Pulmonary artery endothelial cell (primary cell): ENCODE measurements at regions not wholly inside any gene's neighbourhood (a gene's known extent, or its start where the extent isn't known, plus 50 kb on each side); places are given as distances from the start of the nearest gene placed in this dataset.

ENCODE experiments used
- DNase-seq: peaks from one replicate; pipeline ENCODE4 v3.0.0-alpha.2; 2011; ENCODE audit warnings: low read depth, low spot score

- DNase-seq, result no peak
Measured at GRCh38 chr6:163820171-163820570, 405.7 kb downstream of the QKI start.

- no peak for DNase-seq
Measured at GRCh38 chr6:163818719-163819118, 404.2 kb downstream of the QKI start.

- no peak for DNase-seq
Measured at GRCh38 chr6:163816441-163816840, 401.9 kb downstream of the QKI start.

- DNase-seq, result no peak
Measured at GRCh38 chr6:163815796-163816195, 401.3 kb downstream of the QKI start.

- DNase-seq, result no peak
Measured at GRCh38 chr6:163814494-163815364, 400.2 kb downstream of the QKI start.

GRCh38 chr6:163813979-163814493 lies 399.5 kb downstream of the QKI start:
- no peak for DNase-seq

- DNase-seq, result no peak
Measured at GRCh38 chr6:163811317-163811716, 396.8 kb downstream of the QKI start.

- no peak for DNase-seq
Measured at GRCh38 chr6:163809364-163809763, 394.8 kb downstream of the QKI start.

- no peak for DNase-seq
Measured at GRCh38 chr6:163808871-163809270, 394.4 kb downstream of the QKI start.

- DNase-seq, result no peak
Measured at GRCh38 chr6:163808231-163808630, 393.7 kb downstream of the QKI start.

- DNase-seq, result no peak
Measured at GRCh38 chr6:163806755-163807499, 392.4 kb downstream of the QKI start.

- DNase-seq, result no peak
Measured at GRCh38 chr6:163804991-163805390, 390.5 kb downstream of the QKI start.

GRCh38 chr6:163802267-163802666 lies 387.7 kb downstream of the QKI start:
- no peak for DNase-seq

- DNase-seq, result no peak
Measured at GRCh38 chr6:163797296-163797845, 382.9 kb downstream of the QKI start.

GRCh38 chr6:163793011-163793983 lies 378.8 kb downstream of the QKI start:
- DNase-seq, result no peak

GRCh38 chr6:163790266-163790840 lies 375.8 kb downstream of the QKI start:
- no peak for DNase-seq

- no peak for DNase-seq
Measured at GRCh38 chr6:163789199-163789810, 374.8 kb downstream of the QKI start.

- DNase-seq, result no peak
Measured at GRCh38 chr6:163786995-163787671, 372.6 kb downstream of the QKI start.

- no peak for DNase-seq
Measured at GRCh38 chr6:163782436-163783003, 368.0 kb downstream of the QKI start.
